ENCODE measurements at regions not wholly inside any gene's neighbourhood (a gene's known extent, or its start where the extent isn't known, plus 50 kb on each side); places are given as distances from the start of the nearest gene placed in this dataset.
"Not testable (repeated sequence)": the region's sequence is repeated elsewhere in the genome, so short reads cannot be mapped to it uniquely, and the experiment has no call there.

DNA sequence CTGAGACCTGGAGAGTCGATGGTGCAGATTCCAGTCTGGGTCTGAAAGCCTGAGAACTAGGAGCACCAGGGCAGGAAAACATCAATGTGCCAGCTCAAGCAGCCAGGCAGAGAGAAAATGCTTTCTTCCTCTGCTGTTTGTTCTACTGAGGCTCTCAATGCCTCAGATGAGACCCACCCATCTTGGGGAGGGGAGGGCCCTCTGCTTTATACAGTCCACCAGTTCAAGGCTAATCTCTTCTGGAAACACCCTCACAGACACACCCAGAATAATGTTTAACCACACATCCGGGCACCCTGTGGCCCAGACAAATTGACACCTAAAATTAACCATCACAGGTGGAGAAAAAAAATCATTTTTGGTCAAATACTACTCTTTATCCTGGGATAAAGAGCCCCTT lies 89.3 kb upstream of the SLC22A23 start:
- DNase-seq, result no peak

DNA sequence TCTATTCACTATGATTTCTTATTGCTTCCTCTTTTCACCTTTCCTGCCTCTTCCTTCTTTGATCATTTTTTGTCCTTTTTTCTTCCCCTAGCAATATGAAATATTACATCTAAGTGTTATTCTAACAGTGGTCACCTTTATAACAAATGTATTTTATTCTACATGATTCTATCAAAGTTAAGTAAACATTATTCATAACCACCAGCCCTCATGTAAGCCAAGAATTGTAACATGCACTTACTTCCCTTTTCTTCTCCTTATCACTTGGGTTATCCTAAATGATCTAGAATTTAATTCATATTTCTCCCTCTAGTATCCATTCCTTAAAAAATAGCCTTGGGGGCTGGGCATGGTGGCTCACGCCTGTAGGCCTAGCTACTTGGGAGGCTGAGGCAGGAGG lies 88.3 kb upstream of the SLC22A23 start:
- DNase-seq, result peak in 1 of 4 experiments; percentile 12

GRCh38 chr6:3542032-3542640 lies 85.3 kb upstream of the SLC22A23 start:
- DNase-seq, result no peak

DNA sequence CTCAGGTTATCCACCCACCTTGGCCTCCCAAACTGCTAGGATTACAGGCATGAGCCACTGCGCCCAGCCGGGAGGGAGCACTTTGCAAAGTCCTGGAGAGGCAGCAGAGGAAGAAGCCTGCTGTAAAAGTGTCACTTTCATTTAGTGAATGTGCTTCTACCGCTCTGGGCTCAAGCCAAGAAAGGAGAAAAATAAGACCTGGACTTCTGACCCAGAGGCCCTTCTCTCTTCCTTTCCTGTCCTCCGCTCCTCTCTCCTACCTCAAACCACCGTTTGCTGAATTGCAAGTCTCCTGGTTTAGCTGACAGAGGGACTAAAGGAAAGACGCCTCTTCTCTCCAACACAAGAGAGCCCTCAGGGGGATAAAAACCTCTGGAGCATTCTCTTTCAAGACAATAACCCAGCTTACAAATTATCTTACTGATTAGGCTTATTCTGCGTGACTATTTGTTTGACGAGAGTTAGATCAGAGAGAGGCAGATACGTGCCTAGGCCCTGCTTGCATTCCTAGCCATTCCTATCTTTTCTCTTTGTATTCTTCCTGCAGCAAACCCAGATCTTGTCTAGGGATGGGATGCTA lies 84.2 kb upstream of the SLC22A23 start:
- DNase-seq, result no peak

GRCh38 chr6:3540253-3540820 lies 83.5 kb upstream of the SLC22A23 start:
- DNase-seq, result no peak

DNA sequence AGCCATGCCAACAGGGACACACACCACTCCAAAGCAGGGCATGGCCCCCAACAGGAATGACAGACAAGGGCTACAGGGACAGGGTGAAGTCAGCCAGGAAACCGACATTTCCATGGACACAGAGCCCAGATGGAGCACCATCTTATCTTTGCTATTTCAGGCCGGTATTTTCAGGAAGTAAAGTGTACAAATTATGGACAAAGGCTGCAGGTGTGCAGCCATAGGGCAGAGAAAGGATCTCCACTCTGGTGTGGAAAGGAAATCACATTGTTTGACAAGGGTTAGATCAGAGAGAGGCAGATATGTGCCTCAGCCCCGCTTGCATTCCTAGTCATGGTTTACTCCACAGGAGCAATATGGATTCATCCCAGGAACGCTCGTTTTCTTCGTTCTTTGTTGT lies 81.7 kb upstream of the SLC22A23 start:
- DNase-seq, result no peak

DNA sequence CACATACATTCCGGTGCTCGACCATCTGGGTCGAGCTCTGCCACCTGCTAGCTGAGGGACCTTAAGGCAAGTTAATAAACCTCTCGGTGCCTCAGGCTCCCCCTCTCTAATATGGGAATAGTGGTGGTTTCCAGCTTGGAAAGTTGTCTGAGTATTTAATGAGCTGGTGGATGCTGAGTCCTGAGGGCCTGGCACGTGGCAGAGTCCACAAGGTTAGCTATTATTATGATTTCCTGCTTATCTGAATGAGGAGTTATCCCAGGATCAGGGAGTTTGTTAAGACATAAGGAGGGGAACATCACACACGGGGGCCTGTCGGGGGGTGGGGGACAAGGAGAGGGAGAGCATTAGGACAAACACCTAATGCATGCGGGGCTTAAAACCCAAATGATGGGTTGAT lies 80.1 kb upstream of the SLC22A23 start:
- DNase-seq, result no peak

- DNase-seq, result no peak
Measured at GRCh38 chr6:3535776-3536435, 79.1 kb upstream of the SLC22A23 start.

DNA sequence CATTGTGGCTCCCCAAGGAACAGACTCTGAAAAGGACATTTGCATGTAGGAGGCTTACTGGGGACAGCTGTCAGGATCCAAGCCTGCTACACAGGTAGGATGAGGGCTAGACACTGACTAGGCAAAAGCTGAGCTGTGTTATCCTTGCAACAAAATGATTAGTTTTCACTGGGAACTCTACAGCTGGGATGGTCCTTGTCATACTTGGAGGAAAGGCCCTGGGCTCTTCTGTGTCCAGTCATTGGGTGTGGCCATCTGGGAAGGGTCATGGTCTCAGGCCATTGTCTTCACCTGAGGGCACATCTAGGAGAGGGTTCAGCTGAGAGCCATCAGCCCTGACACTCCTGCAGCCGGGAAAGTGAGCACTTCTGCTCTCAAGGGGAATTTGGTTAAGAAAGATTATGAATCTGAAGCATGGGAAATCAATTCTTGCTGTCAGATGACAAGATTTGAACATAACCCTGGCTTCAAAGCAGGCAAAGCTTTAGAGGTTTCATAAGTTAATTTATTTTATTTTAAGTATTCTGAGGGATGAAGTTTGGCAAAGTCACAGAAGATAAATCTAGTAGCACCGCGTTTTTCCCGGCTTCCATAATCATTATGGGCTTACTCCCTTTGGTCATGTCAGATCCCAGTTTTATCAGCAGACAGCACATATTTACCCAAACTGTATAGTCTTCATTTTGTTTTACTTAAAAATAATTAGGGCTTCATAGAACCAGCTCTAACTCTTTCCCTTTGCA lies 78.4 kb upstream of the SLC22A23 start:
- no peak for DNase-seq

GRCh38 chr6:3534599-3534998 lies 77.7 kb upstream of the SLC22A23 start:
- no peak for DNase-seq

- no peak for DNase-seq
Measured at GRCh38 chr6:3533981-3534380, 77.1 kb upstream of the SLC22A23 start.

DNA sequence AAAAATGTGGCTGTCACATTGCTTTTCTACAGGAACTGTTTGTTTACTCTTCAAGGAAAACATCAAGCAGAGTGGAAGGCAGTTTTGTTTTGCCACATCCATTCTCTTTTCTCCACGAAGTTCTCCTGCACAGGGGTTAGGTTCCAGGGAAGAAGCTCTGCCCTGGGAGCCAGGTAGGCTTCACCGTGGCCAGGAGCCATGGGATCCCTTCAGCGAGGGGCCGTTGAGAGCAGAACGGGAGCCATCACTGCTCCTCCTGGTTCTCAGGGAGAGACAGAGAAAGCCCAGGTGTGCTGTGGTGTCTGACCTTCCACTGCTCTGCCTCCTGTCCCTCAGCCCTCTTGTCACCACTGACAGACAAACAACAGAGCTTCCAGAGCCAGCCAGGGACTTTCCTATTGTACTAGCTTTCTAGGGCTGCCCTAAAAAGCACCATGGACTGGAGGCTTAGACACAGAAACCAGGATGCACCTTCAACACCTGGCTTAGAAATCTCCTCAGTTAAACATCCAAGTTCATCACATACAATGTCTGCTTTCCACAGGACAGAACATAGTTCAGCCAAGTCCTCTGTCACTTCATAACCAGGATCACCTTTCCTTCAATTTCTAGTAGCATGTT lies 75.6 kb upstream of the SLC22A23 start:
- DNase-seq, result no peak

GRCh38 chr6:3531481-3531880 lies 74.6 kb upstream of the SLC22A23 start:
- DNase-seq, result no peak

- no peak for DNase-seq
Measured at GRCh38 chr6:3530515-3530914, 73.7 kb upstream of the SLC22A23 start.

- no peak for DNase-seq
Measured at GRCh38 chr6:3529721-3530120, 72.9 kb upstream of the SLC22A23 start.

DNA sequence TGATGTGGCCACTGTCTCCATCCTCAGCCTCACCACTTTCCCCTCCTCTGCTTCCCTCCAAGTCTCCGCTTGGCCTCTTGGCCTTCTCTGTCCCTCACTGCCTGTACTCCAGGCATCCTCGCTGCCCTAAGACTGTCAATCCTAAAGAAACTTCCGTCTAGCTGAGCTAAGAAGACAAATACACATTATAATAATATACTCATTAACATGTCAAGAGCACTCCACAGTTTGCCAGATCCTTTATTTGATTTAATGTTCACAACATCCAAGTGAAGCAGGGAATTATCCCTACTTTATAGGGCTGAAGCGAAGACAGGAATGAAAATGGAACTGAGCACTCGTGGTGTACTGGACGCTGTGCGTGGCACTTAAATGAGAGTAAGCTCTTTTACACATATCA lies 72.4 kb upstream of the SLC22A23 start:
- DNase-seq, result no peak

- DNase-seq, result not testable (repeated sequence)
Measured at GRCh38 chr6:3528081-3528671, 71.3 kb upstream of the SLC22A23 start.

GRCh38 chr6:3527651-3527977 lies 70.8 kb upstream of the SLC22A23 start:
- DNase-seq, result no peak

DNA sequence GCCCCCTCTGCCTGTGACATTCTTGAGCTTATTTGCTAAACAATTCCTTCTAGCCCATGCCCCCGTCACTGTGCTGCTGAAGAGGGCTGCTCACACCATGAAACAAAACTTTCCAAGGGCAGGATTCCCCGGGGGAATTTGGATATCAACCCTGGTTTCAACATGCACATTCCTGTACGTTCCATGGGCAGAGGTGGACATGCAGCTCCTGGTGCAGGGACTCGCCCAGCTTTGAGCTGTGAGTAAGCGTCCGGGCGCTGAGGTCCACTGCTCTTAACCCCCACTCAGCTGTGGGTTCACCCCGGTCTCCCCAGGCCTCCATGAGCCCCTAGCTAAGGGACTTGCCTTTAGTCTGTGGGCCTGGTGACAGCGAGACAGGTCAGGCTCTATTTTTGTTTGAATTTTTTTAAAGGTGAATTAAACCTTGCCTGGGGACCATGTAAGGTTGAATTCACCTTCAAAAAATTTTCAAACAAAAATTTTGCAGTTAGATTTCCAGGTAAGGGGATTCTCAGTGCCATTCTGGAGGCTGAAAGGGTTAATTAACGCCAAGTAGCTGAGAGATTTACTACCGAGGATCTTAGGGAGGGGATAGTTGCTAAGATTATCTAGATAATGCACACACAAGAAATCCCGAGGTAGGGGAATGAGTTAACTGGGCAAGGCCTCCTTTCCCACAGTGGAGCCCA lies 70.3 kb upstream of the SLC22A23 start:
- DNase-seq, result no peak

DNA sequence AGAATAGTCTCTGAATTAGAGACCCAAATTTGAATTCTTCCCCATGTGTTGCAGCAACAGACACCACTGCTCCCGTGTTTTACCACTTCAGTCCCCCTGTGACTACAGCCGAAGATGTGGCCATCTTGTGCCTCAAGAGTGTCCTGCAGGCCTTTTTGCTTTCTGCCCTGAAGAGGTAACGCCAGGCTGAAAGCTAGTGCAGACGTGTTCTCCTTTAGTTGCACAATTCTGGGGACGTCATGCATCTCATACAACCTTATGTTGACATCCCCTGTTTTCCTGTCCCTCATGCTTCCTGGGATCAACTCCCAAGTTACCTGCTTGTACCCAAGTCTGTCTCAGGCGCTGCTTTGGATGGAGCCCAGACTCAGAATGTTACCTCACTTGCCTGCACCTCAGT lies 69.1 kb upstream of the SLC22A23 start:
- no peak for DNase-seq

GRCh38 chr6:3524456-3524855 lies 67.6 kb upstream of the SLC22A23 start:
- no peak for DNase-seq

DNA sequence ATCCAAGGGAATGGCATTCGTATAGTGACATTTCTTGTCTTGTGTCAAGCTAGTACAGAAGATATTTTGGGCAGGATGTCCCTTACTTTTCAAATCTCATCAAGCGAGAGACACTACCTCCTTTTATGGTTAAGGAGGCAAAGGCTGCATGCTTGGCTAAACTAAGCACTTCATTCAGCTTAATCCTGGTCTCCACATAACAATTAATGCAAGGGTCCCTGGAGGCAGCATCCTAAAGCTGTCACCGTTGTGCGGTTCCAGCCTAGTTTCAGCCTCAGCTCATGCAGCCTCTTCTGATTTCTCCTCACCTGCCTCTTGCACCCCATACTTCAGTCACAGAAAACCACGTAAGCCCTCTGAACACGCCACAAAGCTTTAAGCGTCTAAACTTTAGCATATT lies 67.1 kb upstream of the SLC22A23 start:
- DNase-seq, result no peak

Measured in suppressor macrophage (primary cell).